Activated CD8-positive, alpha-beta memory T cell treated with anti-CD3 and anti-CD28 coated beads for 24 hours (primary cell): ENCODE measurements at regions not wholly inside any gene's neighbourhood (a gene's known extent, or its start where the extent isn't known, plus 50 kb on each side); places are given as distances from the start of the nearest gene placed in this dataset.

Experiments used
- DNase-seq: peaks from one replicate; pipeline ENCODE4 v3.0.0-alpha.2; 2020

DNA sequence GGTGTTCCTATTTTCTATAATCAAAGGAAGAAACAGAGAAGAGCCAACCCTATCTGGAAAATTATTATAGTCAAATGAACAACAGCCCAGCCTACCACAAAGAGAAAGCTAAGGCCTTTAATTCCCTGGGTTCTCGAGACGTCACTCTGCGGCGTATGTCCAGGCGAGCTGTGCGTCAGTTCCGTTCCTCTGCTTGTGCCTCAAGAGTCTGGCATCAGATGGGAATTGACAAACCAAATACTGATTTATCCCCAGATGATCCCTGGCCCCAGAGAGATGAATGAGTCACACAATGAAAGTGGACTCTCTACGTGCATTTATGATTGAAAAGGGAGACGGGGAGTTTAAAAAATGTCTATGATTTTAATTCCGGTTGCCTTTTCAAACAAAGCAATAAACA is 151.6 kb upstream of the PDE10A start:
- no peak for DNase-seq

DNA sequence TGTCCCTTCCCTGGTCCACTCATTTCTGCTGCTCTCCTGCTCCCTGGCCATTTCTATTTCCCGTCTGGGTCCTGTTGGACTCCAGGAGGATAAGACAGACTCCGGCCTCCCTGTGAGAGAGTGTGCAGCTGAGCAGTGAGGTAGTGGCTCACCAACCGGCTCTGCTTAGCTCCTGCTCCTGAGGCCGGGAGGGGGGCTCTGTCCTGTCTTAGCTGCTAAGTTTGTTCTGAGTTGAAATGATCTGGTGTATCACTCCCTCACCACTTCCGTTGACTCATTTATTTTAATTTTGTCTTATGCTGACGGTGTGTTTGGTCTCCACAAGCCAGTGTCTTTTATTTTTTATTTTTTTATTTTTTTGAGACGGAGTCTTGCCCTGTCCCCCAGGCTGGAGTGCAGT is 148.5 kb upstream of the PDE10A start:
- DNase-seq, result no peak

DNA sequence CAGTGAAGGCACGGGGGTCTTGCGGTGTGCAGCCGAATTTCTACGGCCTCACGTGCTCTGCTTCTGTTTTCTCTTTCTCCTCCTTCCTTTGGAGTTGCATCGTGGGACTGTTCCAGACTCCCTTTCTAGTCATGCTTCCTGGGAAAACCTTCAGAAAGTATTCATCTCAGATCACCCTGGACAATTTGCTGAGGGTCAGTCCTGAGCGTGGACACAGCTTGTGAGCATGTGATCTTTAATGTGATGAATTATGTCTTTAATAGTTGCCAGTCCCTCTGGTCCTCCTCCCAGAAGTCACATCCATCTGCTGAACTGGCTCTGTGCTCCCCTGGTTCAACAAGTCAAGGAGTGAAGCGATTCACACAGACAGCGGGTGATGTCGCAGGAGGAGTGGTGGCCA is 145.0 kb upstream of the PDE10A start:
- DNase-seq, result no peak

DNA sequence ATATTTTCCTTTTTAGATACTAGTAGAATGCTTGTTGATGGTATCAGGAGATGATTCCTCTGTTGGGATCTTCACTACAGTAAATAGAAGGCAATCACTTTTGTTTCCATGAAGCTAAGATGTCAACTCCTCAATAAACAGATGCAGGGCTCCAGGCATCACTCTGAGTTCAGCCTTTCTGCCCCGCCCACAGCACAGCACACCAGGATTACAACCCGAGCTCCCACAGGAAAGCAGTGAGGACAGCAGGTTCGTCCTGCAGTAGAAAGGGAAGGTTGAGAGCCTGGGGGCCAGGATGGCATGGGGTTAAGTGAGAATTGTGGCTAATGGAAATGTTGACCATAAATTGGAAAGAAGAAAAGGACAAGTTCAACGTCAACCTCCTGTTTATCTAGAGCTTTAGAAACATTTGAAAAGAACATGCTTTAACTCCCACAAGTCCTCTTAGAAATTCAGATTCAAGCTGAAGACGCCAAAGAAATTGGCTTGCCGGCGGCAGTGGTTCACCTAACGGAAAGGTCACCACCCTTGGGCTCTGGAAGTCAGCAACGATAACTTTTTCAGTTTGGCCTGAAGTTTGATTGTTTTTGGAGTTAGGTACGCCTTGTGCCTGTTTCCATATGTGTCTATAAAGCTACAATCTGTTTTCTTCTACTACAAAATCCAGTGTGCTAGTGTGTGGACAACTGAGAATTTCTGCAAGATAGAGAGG is 144.4 kb upstream of the PDE10A start:
- DNase-seq, result no peak

DNA sequence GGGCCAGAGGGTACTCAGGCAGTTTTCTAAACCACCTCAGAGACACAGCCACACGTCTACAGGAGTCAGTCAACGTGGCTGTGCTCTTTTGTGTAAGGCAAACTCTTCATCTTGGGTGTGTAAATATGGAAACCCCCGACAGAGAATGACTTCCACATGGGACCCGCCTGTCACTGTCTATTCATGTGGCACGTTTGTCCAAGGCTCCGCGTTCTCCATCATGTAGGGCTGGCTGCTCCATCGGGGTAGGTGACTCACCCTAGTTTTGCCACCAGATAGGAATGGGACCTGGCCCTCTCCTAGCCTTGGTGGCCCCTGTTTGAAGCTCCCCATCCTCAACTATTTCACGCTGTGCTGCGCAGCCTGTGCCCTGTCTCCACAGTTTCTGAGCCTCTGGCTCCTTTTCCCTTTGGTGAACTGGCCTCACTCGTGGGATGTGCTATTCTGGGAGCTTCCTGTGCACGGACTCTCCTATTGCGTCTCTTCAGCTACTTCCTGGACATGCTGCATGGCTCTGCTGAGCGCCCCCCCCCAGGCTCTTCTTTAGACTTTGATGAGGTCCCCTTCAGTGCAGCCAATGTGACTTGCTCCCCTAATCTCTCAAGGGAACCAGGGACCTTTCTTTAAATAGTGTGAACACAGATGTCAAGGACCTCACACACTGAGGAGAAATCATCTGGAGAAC is 143.2 kb upstream of the PDE10A start:
- no peak for DNase-seq

DNA sequence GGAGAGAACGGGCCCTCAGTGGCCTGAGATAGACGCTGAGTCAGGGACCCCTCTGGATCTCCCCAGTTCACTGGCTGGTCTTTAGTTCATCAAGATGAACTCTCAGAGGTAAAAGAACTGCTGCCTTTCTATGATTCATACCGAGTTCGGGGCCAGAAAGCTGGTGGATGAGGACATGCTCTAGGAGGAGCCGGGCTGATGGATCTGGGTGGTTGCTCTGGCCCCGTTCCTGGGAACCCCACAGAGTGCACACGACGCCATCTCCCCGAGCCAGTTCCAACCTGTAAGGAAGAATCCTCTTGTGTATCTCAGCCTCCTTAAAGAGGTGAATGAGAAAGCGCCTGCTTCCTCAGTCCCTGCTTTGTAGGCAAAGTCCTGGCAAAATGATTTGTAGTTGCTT is 142.6 kb upstream of the PDE10A start:
- no peak for DNase-seq

DNA sequence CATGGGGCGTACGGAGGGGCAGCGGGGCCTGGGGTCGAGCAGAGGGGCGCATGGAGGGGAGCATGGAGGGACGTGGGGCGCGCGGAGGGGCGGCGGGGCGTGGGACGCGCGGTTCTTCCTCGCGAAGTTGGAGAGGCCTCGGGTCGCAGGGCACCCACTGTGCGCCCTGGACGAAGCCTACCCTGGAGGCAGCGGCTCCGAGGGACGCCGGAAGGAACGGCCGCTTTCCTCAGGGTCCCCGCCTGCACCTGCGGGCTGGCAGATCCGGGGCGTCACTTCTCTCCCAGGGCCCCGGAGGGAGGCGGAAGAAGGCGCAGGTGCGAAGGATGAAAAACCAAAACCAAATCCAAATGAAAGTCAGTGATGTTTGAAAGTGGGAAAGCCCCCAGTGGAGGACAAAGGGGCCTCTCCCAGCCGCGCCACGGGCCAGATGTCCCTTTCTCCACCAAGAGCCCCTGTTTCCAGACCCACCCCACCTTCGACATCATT is 142.1 kb upstream of the PDE10A start:
- DNase-seq, result no peak

DNA sequence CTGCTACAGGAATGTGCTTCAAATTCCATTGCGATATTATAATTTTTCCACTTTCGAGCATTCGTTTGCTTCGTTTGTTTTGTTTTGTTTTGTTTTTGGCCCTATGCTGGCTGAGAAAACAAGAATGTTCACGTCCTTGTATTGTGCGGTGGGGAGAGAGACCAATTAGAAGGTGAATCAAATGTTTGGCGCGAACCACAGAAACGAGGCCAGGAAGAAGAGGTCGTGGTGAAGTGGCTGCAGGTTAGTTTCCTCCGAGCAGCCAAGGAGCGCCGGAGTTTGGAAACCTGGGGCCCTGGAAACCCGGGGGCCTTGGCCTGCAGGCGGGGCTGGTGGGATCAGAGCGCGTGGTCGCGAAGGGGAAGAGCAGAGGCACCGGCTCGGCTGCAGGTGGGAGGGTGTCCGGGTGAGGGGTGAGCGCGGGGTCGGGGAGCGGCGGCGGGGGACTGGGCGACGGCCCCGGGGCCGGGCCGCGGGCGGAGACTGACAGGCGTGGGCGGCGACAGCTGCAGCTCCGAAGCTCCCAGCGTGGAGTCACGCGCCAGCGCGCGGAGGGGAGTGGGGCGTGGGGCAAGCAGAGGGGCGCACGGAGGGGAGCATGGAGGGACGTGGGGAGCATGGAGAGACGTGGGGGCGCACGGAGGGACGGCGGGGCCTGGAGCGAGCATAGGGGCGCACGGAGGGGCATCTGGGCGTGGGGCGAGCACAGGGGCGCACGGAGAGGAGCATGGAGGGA is 141.5 kb upstream of the PDE10A start:
- DNase-seq, result no peak

DNA sequence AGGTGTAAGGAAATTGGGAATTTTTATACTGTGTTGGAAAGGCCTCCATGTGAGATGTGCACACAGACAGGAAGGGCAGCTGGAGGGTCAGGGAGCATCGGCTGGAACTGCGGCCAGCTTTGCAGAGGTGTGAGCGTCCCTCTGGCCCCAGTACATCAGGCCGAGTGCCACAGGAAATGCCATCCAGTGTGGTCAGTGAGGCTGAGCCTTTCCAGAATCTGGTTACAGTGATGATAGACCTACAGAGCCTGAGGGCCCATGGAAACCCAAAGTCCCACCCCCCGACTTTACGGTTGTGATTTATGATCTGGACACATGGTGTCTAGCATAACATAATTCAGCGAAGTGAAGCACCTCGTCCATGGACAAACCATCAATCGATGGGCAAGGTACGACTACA is 137.3 kb upstream of the PDE10A start:
- DNase-seq, result no peak

DNA sequence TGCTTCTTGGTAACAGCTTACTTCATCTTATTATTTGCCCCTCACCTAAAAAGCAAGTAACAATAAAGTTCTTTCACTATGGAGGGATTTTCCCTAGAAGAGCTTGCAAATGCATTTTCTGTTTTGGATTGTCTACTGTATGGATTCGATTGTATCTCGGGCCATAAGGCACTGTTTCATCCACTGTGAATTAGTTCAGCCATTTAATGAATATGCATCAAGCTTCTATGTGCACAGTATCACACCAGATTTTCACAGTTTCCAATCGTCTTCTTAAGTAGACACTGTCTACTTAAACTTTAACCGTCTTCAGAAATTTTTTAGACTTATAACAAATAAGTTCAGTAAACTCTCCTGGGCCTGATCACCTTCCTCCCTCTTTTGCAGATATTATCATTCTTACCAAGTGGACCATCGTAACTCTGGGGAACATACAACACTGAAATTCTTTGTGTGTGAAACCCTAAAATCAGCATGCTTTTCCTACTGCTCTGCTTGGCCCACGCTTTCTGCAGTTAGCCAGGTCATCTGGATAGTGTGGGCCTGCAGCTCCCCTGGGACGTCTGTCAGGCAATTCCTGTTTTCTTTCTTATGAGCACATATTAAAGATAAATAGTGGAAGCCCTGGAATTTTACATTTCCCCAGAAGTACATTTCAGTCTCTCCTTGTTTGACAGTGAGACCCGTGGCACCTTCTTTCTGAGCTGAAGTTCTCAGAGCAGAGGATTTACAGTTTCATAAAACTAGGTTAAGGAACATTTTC is 136.5 kb upstream of the PDE10A start:
- no peak for DNase-seq

DNA sequence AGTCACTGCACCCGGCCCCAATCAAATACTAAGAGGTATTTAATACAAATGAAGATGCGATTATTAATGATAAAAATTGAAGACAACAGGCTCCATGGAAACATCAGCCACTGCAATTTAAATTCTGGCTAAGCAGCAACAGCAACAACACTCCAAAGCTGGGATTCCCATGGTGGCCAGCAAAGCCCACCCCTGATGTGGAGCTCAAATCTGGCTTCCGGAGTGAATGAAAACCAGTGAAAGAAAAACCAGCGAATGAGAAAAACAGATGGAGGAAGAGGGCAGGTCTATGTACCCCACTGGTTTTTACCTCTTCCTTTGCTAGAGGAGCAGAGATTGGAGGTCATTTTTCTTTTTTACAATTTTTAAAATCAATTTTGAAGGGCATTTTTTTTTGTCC is 135.9 kb upstream of the PDE10A start:
- DNase-seq, result no peak

DNA sequence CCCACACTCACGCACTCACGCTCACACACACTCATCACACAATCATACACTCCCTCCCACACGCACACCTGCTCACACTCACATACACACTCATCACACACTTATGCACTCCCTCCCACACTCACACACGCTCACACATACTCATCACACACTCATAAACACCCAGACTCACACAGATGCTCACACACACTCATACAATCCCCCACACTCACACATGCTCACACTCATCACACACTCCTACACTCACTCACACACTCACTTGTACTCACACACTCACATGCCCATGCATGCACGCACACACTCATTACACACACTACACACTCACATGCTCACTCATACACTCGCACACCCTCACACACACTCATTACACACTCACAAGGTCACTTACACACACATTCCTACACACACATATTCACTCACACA is 131.1 kb upstream of the PDE10A start:
- no peak for DNase-seq

DNA sequence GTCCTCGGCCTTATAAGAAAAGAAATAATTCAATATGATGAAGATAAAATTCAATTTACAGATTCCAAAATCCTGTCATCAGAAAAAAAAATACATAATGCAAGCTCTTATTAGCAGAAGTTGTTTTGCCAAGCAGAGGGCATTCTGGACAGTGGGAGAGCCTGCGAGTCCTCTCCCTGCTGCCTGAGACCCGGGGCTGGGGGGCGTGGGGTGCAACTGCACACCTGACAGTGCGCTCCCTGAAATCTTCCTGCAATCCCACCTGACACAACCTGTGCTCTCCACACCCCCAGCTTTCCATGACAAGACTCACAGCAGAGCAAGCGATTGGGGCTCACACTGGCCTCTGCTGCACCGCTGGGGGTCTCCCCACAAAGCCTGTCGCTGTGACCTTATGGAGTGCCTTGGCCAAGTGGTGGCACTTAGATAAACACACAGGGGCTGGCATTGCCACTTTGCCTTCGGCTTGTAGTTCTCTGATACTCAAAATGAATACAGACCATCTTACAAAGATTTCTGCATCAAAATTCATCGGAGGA is 130.3 kb upstream of the PDE10A start:
- no peak for DNase-seq

DNA sequence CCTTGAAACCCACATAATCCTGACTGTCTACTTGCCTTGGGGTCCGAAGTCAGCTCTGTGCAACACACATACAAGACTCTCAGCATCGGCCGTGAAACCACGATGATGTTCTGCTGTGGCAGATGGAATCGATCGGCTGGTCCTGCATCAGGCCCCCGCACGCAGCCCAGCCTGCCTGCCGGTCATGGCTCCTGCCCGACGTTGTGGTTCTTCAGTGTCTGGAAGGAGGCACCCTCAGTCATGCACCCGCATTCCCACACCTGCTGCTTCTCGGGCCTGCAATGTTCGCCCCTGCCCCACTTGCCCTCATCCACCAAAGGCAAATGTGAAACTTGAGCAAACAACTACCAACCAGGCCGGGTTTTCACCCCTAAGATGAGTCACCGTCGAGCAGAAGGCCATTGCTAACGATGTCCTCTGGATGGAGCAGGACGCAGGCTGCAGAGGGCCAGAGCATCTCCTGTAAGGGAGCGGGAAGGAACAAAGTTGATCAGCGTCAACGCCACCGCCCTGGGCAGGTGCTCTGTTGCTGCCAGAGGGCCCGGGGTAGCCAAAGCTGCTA is 128.9 kb upstream of the PDE10A start:
- no peak for DNase-seq

DNA sequence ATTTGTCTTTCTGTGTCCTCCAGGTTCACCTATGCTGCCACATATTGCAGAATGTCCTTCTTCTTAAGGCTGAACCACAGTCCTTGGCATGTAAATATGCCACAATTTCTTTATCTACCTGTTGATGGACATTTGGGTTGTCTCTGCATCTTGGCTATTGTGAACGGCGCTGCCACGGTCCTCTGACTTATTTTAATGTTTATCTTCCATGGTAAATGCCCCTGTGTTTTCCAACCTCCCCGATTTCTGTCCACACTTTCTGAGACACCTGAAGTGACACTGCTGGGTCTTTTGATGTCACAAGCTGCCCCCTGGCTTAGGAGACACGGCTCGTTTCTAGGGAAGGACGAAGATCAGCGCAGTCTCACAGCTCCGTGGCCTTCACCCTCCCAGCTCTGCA is 128.3 kb upstream of the PDE10A start:
- DNase-seq, result no peak

DNA sequence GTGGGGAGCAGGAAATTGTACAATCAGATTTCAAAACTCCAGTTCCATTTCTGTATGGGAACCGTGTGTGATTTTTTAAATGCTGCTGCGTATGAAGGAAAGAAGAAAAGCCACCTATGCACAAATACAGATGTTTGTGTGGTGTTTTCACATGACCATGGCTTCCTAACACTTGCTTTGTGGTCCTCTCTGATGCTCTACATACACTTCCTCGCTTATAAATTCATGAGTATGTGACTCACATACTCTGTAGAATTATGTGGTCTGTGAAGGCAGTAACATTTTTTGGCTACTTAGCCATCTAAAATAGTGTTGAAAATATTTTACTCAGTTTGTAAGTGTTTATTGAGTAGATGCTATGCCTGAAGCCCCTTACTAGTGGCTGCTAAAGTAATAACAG is 119.8 kb upstream of the PDE10A start:
- DNase-seq, result no peak

DNA sequence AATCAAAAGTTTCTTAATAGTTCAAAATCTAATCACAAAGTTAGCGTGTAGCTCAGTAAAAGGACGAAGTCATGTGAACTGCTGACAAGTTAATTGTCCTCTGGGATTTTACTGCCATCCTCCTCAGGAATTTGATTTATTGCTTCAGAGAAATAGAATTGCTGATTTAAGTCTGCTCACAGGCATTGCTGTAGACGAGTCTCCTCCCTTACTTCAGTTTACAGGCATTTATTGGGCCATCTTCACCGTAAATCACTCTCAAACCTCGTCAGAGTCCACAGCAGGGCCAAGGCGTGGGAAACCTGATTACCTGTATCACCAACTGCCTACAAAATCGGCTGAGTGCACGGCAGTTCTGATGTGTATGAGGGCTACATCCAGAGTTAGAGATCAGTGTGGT is 119.1 kb upstream of the PDE10A start:
- no peak for DNase-seq

DNA sequence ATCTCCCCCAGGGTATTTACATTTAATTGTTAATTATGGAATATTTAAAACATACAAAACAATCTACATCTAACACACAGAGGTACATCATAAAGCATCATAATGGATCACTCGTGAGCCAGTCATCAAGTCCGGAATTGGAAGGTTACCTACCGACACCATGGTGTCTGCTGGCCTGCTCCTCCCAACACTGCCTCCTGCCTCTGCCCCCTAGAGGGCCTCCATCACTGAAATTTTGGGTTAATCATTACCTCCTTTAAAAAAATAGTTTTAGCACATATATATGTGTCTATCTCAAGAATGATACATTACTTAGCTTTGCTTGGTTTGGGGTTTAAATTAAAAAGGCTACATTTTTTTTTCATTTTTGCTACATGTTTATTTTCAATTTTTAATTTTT is 114.6 kb upstream of the PDE10A start:
- DNase-seq, result no peak

DNA sequence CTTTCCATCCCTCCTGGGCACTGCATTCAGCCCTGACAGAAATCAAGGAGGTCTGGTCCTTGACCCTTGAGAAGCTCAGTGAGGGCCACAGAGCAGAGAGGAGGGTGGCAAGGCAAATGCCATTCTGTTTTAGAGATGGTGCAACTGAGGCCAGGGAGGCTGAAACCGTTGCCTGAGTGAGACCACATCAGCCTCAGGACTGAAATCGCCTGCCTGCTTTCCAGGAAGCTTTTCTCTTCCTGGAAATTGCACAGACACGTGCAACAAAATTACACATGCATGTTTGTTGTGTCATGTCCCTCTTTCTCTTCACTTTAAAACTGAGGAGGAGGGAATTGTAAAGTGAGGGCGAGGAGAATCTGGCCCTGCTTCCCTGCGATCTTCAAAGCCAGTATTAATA is 113.7 kb upstream of the PDE10A start:
- DNase-seq, result no peak

DNA sequence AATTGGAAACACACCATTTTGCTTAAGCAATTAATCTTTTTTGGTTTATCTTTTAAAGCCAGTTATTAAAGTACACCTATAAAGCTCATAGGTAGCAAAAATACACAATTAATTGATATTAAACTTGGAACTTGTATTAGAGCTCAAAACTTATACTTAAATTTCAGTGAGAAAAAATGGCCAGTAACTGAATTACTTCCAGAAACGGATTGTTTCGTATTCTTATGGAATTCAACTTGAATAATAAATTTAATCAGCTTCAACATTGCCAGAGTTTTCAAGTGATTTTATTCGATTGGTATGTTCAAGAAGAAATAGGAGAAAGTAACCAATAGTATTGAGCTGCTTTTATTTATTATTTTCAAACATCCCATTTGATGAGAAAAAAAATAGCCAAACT is 112.7 kb upstream of the PDE10A start:
- no peak for DNase-seq

DNA sequence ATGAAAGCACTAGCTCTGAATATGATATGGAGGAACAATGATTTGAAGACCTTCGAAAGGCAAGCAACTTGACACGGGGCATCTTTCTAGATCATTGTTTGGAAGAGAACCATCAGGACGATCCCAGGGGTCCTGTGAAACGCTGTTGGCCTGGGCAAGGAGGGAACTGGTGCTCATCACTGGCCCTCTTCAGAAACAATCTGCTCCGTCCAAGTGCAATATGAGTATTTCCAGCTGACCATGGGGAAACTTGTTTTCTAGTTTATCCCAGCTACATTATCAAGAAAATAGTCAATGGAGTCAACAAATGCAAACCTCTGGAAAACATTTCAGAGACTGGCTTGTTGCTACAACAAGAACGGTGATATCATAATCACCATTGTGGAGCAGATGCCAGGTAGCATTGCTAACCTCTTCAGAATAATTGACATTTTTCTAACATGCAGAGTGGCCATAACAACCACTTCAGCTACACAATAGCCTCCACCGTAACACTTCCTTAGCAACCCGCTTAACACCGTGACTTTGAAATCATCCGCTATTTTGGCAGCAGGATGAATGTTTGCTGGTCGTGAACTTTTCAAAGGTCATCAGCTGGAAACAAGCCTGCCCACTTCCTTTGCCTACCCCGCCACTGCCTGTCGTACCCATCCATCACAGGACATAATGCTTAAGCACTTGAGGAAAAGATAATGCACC is 112.0 kb upstream of the PDE10A start:
- no peak for DNase-seq
